ENCODE measurements at regions not wholly inside any gene's neighbourhood (a gene's known extent, or its start where the extent isn't known, plus 50 kb on each side); places are given as distances from the start of the nearest gene placed in this dataset.

GRCh38 chr3:189455009-189455408 is 176.2 kb upstream of the TP63 start:
- no peak overlapping the region for H3K27ac ChIP-seq
- no peak for TF ChIP-seq CTCF (conservative IDR thresholded peaks at IDR 0.05)

- no peak overlapping the region; the same call in 1 of the 2 replicates for H3K27ac ChIP-seq
- no peak for TF ChIP-seq CTCF (conservative IDR thresholded peaks at IDR 0.05)
These were observed 175.4 kb upstream of the TP63 start for GRCh38 chr3:189455641-189456417.

- peak overlapping the region; percentile 75 for H3K27ac ChIP-seq
- TF ChIP-seq CTCF (conservative IDR thresholded peaks at IDR 0.05): no peak
These were observed 174.0 kb upstream of the TP63 start for GRCh38 chr3:189457201-189457607.

GRCh38 chr3:189457631-189458412 is 173.4 kb upstream of the TP63 start:
- TF ChIP-seq CTCF (conservative IDR thresholded peaks at IDR 0.05): no peak

GRCh38 chr3:189458528-189458927 is 172.7 kb upstream of the TP63 start:
- peak overlapping the region; percentile 75 for H3K27ac ChIP-seq
- TF ChIP-seq CTCF (conservative IDR thresholded peaks at IDR 0.05): no peak

More at GRCh38 chr3:189457631-189458412, 173.4 kb upstream of the TP63 start:
- H3K27ac ChIP-seq: peak overlapping the region; percentile 75

- no peak for TF ChIP-seq CTCF (conservative IDR thresholded peaks at IDR 0.05)
- peak overlapping the region; percentile 75 for H3K27ac ChIP-seq
These were observed 172.0 kb upstream of the TP63 start for GRCh38 chr3:189459231-189459630.

- peak overlapping the region; percentile 75; the same call in 1 of the 2 replicates for H3K27ac ChIP-seq
These were observed 170.7 kb upstream of the TP63 start for GRCh38 chr3:189460511-189460910.

More at GRCh38 chr3:189460511-189460910, 170.7 kb upstream of the TP63 start:
- TF ChIP-seq CTCF (conservative IDR thresholded peaks at IDR 0.05): no peak

Data from VCaP (cell line).